ENCODE measurements at regions not wholly inside any gene's neighbourhood (a gene's known extent, or its start where the extent isn't known, plus 50 kb on each side); places are given as distances from the start of the nearest gene placed in this dataset.
"Not testable (repeated sequence)": the region's sequence is repeated elsewhere in the genome, so short reads cannot be mapped to it uniquely, and the experiment has no call there.

DNA sequence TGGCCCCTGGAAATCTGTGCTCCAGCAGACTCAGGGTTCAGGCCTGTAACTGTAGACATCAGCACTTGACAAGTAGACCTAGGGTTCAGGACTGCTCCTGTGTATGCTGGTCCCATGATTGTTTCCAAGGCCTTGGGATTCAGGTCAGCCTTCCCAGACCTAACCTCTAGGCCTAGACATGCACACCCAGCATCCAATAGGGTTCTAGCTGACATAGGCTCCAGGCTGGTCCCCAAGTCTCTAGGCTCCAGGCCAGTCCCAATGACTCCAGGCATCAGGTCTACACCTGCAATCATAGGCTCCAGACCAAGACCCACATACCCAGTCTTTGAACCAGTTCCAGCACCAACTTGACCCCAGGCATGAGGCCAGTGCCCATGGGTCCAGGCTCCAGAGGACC is 166.2 kb upstream of the GRIA4 start:
- intact Hi-C loops (cut with micrococcal nuclease), result no loop called here
- ATAC-seq (no peak), DNase-seq (no peak)

DNA sequence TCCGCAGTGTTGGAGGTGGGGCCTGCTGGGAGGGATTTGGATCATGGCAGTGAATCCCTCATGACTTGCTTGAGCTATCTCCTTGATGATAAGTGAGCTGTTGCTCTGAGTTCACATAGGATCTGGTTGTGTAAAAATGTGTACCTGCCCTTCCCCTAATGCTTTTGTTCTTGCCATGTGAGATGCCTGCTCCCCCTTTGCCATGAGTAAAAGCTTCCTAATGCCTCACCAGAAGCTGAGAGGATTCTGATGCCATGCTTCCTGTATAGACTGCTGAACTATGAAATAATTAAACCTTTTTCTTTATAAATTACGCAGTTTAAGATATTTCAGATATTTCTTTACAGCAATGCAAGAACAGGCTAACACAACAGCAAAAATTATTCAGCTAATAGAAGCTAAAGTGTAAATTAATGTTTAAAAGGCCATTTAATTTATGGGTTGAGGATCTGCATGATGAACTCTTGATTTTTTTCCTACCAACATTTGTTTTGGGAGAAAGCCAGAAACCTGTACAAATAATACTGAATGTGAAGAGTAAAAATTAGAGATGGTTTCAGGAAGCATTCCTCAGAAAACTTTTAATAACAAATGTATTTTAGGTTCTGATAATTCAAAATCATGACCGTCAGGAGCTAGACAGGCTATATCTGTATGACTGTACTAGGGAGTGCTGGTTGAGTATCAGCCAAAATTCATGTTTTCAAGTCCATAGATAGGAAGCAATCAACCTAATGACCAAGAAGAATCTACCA is 177.5 kb upstream of the GRIA4 start:
- no peak for DNase-seq
- intact Hi-C loops (cut with micrococcal nuclease), result no loop called here
- ATAC-seq, result no peak

- intact Hi-C loops (cut with micrococcal nuclease), result no loop called here
- no peak for ATAC-seq
- no peak for DNase-seq
Measured at GRCh38 chr11:105429096-105429910, 180.6 kb upstream of the GRIA4 start.

GRCh38 chr11:105407101-105407500 is 202.8 kb upstream of the GRIA4 start:
- ATAC-seq (no peak), DNase-seq (no peak)
- intact Hi-C loops (cut with micrococcal nuclease), result no loop called here

DNA sequence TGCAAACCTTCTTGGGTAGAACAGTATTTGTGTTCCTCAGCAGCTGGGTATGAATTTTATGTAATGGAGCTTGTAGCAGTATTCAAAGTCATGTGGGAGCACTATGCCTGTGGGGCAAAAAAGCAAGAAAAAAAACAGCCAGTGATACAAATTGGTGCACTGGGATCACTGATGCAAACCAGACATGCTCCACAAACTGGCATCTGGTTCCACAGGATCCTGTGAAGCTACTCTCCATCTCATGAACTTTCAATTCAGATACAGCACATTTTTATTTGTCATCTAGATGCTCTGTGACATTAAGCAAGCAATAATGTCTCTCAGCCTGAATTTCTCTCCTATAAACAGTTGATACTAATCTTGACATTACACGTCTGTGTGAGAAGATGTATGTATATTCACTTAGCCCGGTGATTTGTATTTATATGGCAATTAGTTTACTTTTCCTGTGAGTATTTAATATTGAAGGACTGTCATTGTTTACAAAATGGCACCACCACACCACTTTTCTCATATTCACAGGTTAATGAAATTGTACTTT is 208.5 kb upstream of the GRIA4 start:
- intact Hi-C loops (cut with micrococcal nuclease), result no loop called here
- DNase-seq, result no peak
- no peak for ATAC-seq

DNA sequence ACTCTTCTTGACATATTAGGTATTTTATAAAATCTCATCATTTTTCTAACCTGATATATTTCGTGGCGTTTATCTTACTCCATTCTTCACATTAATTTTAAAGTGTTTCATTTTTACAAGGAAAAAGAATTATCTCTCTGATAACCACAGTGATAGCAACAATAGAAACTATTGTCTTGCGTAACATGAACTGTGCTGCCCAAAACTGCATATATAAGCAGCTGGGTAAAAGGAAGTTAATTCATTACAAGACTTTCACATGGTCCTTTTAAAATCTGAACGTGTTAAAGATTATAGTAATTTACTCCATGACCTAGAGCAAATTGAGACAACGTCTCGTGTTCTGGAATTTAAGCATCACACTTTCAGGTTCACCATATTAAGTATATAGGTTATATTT is 210.4 kb upstream of the GRIA4 start:
- intact Hi-C loops (cut with micrococcal nuclease), result no loop called here
- no peak for ATAC-seq
- DNase-seq, result no peak

DNA sequence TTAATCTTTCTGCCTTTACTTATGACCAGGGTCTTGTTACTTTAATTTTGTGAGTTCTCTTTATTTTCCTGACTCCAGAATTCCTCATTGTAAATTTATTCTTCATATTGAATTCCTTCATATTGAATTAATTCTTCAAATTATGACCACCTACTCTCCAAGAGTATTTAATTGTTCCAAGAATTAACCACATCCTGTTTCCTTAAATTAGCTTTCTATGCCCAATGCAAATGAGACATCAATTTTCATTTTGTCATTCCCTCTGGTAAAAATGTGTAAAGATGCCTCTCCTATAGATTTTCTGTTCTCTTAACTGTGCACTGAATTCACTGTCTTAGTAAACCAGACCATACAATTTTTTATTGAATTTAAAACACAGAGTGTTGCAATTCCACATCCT is 211.2 kb upstream of the GRIA4 start:
- DNase-seq (no peak), ATAC-seq (no peak)
- intact Hi-C loops (cut with micrococcal nuclease), result no loop called here

DNA sequence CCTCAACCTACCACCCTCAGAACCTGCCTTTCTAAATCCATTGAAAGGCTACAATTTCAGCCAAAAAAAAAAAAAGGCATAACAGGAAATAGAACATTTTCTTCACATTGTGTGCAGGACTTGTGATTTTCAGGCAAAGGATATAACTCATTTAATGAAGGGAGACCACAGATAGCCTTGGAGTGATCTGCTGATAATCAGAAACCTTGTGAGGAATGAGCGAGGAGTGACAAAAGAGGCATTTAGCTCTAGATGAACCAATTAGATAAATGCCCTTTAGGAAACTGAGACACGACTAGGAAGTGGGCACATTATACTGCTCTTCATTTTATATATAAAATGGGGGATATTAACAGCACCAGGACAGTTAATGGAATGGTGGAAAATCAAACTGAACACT is 216.5 kb upstream of the GRIA4 start:
- no peak for DNase-seq
- intact Hi-C loops (cut with micrococcal nuclease), result no loop called here
- ATAC-seq, result no peak

DNA sequence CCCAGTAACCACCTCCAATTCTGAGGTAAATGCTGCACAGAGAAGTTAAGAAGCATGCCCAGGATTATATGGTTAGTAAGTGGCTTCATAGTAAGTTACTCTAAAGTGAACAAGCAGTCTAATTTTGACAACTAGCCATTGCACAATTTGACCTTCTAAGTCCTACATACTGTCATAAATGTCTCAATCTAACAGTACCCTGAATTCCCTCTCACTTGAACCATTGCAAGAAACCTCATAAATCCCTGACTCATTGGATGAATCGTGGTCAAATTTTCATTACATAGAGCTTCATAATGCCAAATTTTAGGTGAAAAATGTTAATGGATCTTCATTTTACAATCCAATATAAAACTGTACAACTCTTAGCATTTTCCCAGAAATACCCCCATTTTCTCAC is 217.3 kb upstream of the GRIA4 start:
- intact Hi-C loops (cut with micrococcal nuclease), result no loop called here
- DNase-seq (no peak), ATAC-seq (no peak)

DNA sequence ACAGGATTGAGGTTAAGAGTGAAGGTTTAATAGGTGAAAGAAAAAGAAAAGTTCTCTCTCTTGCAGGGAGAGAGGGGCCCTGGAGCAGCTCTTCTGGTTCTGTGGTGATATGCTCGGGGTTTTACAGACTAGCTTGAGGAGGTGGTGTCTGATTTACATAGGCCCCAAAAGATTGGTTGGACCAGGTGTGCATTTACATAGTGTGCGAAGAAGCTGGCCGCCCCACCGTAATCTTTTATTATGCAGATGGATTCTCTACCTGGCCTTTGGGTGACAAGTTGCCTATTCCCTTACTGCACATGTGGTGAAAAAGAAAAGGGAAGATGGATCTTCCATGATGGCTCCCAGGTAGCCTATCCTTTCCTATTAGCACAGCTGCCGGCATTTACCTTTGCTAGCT is 219.9 kb upstream of the GRIA4 start:
- intact Hi-C loops (cut with micrococcal nuclease), result no loop called here
- no peak for DNase-seq

GRCh38 chr11:105388006-105388405 is 221.9 kb upstream of the GRIA4 start:
- ATAC-seq, result no peak
- intact Hi-C loops (cut with micrococcal nuclease), result no loop called here
- no peak for DNase-seq

More for the DNA sequence above, 219.9 kb upstream of the GRIA4 start:
- ATAC-seq, result no peak

GRCh38 chr11:105381941-105382340 is 227.9 kb upstream of the GRIA4 start:
- intact Hi-C loops (cut with micrococcal nuclease), result no loop called here
- DNase-seq, result no peak
- no peak for ATAC-seq

DNA sequence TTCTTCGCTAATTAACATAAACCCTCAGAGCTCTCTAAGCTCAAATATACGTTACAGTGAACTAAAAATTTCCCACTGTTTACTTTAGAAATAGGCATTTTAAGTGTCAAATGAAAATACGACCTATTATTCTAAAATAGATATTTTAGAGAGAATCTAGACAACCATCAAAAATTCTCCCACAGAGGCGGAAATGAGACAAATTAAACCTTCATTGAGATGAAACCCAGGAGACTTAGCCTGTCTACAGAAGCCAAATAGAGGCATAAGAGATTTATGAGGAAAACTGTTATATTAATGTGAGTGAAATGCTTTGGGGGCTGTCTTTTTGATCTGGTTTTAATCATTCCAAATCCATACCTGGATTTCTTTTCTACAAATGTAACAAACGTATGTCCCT is 232.0 kb upstream of the GRIA4 start:
- intact Hi-C loops (cut with micrococcal nuclease), result no loop called here
- ATAC-seq (no peak), DNase-seq (no peak)

DNA sequence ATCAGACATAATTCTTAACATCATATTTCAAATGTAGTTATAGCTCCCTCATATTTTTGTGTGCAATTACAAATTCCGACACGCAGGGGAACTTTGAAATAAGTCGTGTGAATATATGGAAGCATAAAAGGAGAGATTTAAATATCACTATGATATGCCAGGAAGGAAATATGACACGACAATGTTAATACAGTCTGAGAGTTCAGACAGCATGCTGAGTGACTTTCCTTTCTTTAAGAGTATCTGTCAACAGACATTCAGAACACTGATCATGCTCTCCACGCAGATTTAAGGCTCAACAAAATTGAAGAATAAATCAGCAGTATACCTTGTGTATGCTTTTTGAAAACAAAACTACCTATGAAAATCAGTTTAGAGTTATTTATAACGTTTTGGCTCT is 232.6 kb upstream of the CARD18 start:
- DNase-seq, result no peak
- no peak for ATAC-seq
- intact Hi-C loops (cut with micrococcal nuclease), result no loop called here

DNA sequence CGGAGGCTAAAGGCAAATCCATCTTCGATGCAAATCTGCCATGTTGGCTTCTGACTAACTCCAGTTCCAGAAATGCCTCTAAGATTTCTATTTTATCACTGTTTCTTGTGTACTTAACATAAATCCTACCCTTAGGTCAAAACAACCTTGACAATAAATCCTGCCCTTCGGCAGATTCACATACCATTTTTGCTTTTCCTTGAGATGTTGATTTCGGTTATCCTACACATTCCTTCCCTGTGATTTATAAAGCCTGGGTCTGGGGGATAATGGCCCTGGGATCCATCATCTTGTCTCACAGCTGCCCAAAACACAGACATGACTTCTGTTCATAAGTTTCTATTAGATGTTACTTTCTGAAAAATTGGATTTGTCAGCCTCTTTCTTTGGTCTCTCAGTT is 231.7 kb upstream of the CARD18 start:
- DNase-seq (no peak), ATAC-seq (no peak)
- intact Hi-C loops (cut with micrococcal nuclease), result no loop called here

- DNase-seq (no peak), ATAC-seq (no peak)
- intact Hi-C loops (cut with micrococcal nuclease), result no loop called here
Measured at GRCh38 chr11:105368711-105369110, 229.1 kb upstream of the CARD18 start.

DNA sequence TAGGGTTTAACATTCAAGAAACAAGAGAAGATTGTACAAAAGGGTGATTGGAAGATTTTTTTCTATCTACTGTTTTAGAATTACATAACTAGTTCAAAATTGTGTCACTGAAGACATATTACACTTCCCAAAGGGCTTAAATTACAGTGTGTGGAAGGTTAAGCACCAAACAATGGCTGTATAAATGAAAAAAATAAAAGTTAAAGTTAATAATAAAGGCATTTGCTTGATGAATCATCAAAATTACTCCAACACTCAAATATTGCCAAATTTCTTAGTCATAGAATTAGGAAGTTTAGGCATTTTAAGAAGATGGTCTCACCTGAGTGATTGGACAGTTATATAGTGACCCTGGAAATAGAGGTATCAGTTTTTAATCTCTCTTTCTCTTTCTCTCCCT is 227.6 kb upstream of the CARD18 start:
- DNase-seq (no peak), ATAC-seq (no peak)
- intact Hi-C loops (cut with micrococcal nuclease), result no loop called here

GRCh38 chr11:105361651-105362050 is 222.1 kb upstream of the CARD18 start:
- DNase-seq (no peak), ATAC-seq (no peak)
- intact Hi-C loops (cut with micrococcal nuclease), result no loop called here

DNA sequence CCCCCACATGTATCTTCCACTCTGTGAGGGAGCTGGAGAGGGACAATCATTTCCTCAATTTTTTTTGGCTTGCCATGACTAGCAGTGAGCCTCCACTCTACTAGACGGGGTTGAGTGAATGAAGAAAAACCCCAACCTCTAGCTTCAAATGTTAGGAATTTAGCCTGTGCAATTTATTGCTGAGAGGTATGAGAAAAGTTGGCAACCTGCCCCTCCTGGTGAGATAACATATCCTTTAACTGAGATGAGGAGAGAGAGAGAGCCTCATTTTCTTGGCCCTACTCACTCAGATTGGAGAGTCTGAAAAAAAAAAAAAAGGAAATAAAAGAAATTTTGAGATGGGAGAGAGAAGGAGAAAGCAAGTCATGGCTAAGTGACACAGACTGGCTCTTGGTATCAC is 218.2 kb upstream of the CARD18 start:
- ATAC-seq (no peak), DNase-seq (no peak)
- intact Hi-C loops (cut with micrococcal nuclease), result no loop called here

DNA sequence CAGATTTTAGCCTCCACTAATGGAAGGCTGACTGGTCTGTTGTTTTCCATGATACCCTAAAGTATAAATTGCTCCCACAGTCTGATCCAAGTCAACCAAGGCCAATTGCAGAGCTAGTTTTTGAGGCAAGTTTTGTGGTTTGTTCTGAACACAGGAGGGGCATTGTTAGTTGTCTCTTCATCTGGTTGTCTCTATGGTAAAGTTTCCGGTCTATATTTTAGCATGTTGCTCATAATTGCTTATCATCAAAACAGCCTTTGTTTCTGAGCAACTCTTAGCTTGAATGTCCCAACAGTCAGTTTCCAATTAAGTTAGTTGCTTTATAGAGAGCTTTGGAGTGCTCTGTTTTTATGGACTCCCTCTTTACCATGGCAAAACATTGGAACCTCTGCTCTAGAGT is 217.6 kb upstream of the CARD18 start:
- ATAC-seq (no peak), DNase-seq (no peak)
- intact Hi-C loops (cut with micrococcal nuclease), result no loop called here

DNA sequence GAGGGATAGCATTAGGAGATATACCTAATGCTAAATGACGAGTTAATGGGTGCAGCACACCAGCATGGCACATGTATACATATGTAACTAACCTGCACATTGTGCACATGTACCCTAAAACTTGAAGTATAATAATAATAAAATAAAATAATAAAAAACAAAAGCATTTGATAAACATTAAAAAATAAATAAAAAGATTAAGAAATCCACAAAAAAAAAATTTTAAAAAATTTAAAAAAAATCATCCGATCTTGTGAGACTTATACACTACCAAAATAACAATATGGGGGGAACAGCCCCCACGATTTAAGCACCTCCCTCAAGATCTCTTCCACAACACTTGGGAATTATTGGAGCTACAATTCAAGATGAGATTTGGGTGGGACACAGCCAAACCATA is 210.3 kb upstream of the CARD18 start:
- intact Hi-C loops (cut with micrococcal nuclease); ATAC-seq; DNase-seq: not testable (repeated sequence)

Data from left ventricle myocardium superior (tissue), 1 donor.